ENCODE measurements at regions not wholly inside any gene's neighbourhood (a gene's known extent, or its start where the extent isn't known, plus 50 kb on each side); places are given as distances from the start of the nearest gene placed in this dataset.
A peak's percentile ranks its signal among the peaks of the same experiment; 100 is the strongest.

DNA sequence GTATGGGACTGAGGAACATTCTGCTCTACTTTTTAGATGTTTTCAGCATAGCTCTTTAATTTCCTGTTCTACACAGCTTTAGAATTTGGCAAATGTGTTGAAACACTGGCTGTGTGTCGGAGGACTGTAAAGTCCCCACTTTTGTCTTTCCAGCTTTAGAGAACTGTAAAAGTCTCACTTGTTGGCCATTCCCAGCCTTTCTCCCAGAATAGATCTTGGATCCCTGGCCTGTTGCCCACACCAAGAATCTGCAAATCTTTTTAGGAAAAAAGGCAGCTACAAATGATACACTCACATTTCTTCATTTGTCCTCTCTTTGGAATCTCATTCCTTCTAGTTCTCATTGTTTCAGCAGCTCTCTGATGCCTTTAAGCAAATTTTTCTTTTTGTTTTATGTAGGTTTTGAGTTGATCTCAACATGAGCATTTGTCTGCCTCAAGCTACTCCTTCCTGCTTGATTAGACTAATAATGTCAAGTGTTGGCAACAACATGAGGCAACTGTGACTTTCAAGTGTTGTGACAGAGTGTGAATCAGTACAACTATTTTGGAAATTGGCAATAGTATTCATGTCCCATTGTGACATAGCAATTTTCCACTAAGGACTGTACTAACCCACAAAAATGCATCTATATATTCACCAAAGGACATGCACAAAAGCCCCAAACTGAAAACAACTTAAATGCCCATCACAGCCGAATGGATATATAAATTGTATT lies 610.8 kb downstream of the EPHA4 start:
- peak; percentile 53 for DNase-seq
- no peaks in the 10 kb centered on the region for H3K9me3 ChIP-seq (replicated peaks; ENCODE audit: control insufficient read depth, low read depth, low read length)
- H3K27ac ChIP-seq (ENCODE audit: low read length), result no peak overlapping the region
- 22% methylated on average over 1 of the region's 2 CpGs for WGBS (ENCODE audit: insufficient coverage)
- H3K4me1 ChIP-seq (ENCODE audit: control insufficient read depth, insufficient read depth, low read length), result no peaks in the 10 kb centered on the region
- H3K27me3 ChIP-seq (ENCODE audit: control insufficient read depth, insufficient read depth, low read length), result no peaks in the 10 kb centered on the region
- no peak overlapping the region for H3K4me3 ChIP-seq (ENCODE audit: low read length)
- no peaks in the 10 kb centered on the region for H3K36me3 ChIP-seq (ENCODE audit: control insufficient read depth, insufficient read depth, low read length)

- no peak overlapping the region for H3K4me3 ChIP-seq (ENCODE audit: low read length)
- DNase-seq, result peak; percentile 38
- no peaks in the 10 kb centered on the region for H3K9me3 ChIP-seq (replicated peaks; ENCODE audit: control insufficient read depth, low read depth, low read length)
- no peaks in the 10 kb centered on the region for H3K36me3 ChIP-seq (ENCODE audit: control insufficient read depth, insufficient read depth, low read length)
- H3K27me3 ChIP-seq (ENCODE audit: control insufficient read depth, insufficient read depth, low read length), result no peaks in the 10 kb centered on the region
- no peaks in the 10 kb centered on the region for H3K4me1 ChIP-seq (ENCODE audit: control insufficient read depth, insufficient read depth, low read length)
- H3K27ac ChIP-seq (ENCODE audit: low read length), result no peak overlapping the region
- no CpG with 5 or more reads among the region's 2 CpGs for WGBS (ENCODE audit: insufficient coverage)
Observed at GRCh38 chr2:220962556-220962955, 609.5 kb downstream of the EPHA4 start.

DNA sequence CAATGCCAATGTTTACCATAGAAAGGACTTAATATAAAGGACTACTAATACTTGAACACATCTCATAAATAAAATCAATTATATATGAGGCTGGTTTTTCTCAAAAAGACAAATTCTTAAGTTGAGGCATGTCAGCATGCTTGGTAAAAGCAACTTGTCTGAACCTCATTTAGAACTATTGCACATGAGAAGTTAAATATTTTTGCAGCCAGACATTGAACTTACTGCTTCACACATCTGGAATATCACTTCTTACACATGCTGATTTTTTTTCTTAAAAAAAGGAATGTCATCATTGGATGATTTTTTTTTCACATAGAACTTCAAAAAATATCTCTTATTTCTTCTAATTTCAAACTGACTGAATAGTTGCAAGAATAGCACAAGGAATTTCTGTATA lies 609.0 kb downstream of the EPHA4 start:
- peak; percentile 66 for DNase-seq
- no peak overlapping the region for H3K27ac ChIP-seq (ENCODE audit: low read length)
- H3K4me3 ChIP-seq (ENCODE audit: low read length), result no peak overlapping the region

GRCh38 chr2:220963930-220964329 lies 608.2 kb downstream of the EPHA4 start:
- Histone ChIP-seq H3K4me1 (ENCODE audit: control insufficient read depth, insufficient read depth, low read length) (no peaks in the 10 kb centered on the region), H3K27ac (ENCODE audit: low read length) (no peak overlapping the region), H3K9me3 (replicated peaks; ENCODE audit: control insufficient read depth, low read depth, low read length) (no peaks in the 10 kb centered on the region), H3K27me3 (ENCODE audit: control insufficient read depth, insufficient read depth, low read length) (no peaks in the 10 kb centered on the region), H3K4me3 (ENCODE audit: low read length) (no peak overlapping the region), H3K36me3 (ENCODE audit: control insufficient read depth, insufficient read depth, low read length) (no peaks in the 10 kb centered on the region)
- DNase-seq, result no peak
- 100% methylated on average over 1 of the region's 3 CpGs for WGBS (ENCODE audit: insufficient coverage)

More for the DNA sequence above, 609.0 kb downstream of the EPHA4 start:
- Histone ChIP-seq H3K27me3 (ENCODE audit: control insufficient read depth, insufficient read depth, low read length) (no peaks in the 10 kb centered on the region), H3K36me3 (ENCODE audit: control insufficient read depth, insufficient read depth, low read length) (no peaks in the 10 kb centered on the region), H3K4me1 (ENCODE audit: control insufficient read depth, insufficient read depth, low read length) (no peaks in the 10 kb centered on the region), H3K9me3 (replicated peaks; ENCODE audit: control insufficient read depth, low read depth, low read length) (no peaks in the 10 kb centered on the region)

DNA sequence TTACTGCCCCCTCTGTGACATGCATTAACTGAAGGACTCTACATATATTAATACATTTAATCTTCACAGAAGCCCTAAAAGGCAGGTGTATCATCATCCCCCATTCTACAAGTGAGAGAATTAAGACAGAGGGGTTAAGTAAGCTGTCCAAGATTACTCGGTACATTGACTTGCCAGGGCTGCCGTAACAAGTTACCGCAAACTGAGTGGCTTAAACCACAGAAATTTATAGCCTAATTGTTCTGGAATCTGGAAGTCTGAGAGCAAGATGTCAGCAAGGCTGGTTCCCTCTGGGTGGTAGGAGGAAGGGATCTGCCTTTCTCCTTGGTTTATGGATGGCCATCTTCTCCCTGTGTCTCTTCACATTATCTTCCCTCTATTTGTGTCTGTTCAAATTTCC lies 605.5 kb downstream of the EPHA4 start:
- Histone ChIP-seq H3K27ac (ENCODE audit: low read length) (no peak overlapping the region), H3K4me3 (ENCODE audit: low read length) (no peak overlapping the region), H3K27me3 (ENCODE audit: control insufficient read depth, insufficient read depth, low read length) (no peaks in the 10 kb centered on the region), H3K4me1 (ENCODE audit: control insufficient read depth, insufficient read depth, low read length) (no peaks in the 10 kb centered on the region), H3K9me3 (replicated peaks; ENCODE audit: control insufficient read depth, low read depth, low read length) (no peaks in the 10 kb centered on the region), H3K36me3 (ENCODE audit: control insufficient read depth, insufficient read depth, low read length) (no peaks in the 10 kb centered on the region)
- DNase-seq, result no peak
- WGBS (ENCODE audit: insufficient coverage), result no CpG with 5 or more reads among the region's 3 CpGs

- Histone ChIP-seq H3K4me3 (ENCODE audit: low read length) (no peak overlapping the region), H3K27me3 (ENCODE audit: control insufficient read depth, insufficient read depth, low read length) (no peaks in the 10 kb centered on the region), H3K4me1 (ENCODE audit: control insufficient read depth, insufficient read depth, low read length) (no peaks in the 10 kb centered on the region), H3K36me3 (ENCODE audit: control insufficient read depth, insufficient read depth, low read length) (no peaks in the 10 kb centered on the region), H3K27ac (ENCODE audit: low read length) (no peak overlapping the region), H3K9me3 (replicated peaks; ENCODE audit: control insufficient read depth, low read depth, low read length) (no peaks in the 10 kb centered on the region)
- DNase-seq, result no peak
- 84% methylated on average over 3 of the region's 3 CpGs for WGBS (ENCODE audit: insufficient coverage)
Observed at GRCh38 chr2:220969348-220969747, 602.8 kb downstream of the EPHA4 start.

GRCh38 chr2:220980966-220981675 lies 591.0 kb downstream of the EPHA4 start:
- peaks cover 6% of the 10 kb centered on the region for H3K9me3 ChIP-seq (replicated peaks; ENCODE audit: control insufficient read depth, low read depth, low read length)
- H3K4me3 ChIP-seq (ENCODE audit: low read length), result no peak overlapping the region
- no peaks in the 10 kb centered on the region for H3K4me1 ChIP-seq (ENCODE audit: control insufficient read depth, insufficient read depth, low read length)
- no peaks in the 10 kb centered on the region for H3K27me3 ChIP-seq (ENCODE audit: control insufficient read depth, insufficient read depth, low read length)
- 0% methylated on average over 1 of the region's 4 CpGs for WGBS (ENCODE audit: insufficient coverage)
- H3K27ac ChIP-seq (ENCODE audit: low read length), result peak overlapping the region; percentile 55
- no peaks in the 10 kb centered on the region for H3K36me3 ChIP-seq (ENCODE audit: control insufficient read depth, insufficient read depth, low read length)
- peak; percentile 86 for DNase-seq

GRCh38 chr2:220981926-220982325 lies 590.2 kb downstream of the EPHA4 start:
- Histone ChIP-seq H3K4me3 (ENCODE audit: low read length) (no peak overlapping the region), H3K27ac (ENCODE audit: low read length) (no peak overlapping the region), H3K9me3 (replicated peaks; ENCODE audit: control insufficient read depth, low read depth, low read length) (peaks cover 6% of the 10 kb centered on the region), H3K27me3 (ENCODE audit: control insufficient read depth, insufficient read depth, low read length) (no peaks in the 10 kb centered on the region), H3K36me3 (ENCODE audit: control insufficient read depth, insufficient read depth, low read length) (no peaks in the 10 kb centered on the region), H3K4me1 (ENCODE audit: control insufficient read depth, insufficient read depth, low read length) (no peaks in the 10 kb centered on the region)
- DNase-seq, result no peak
- no CpG with 5 or more reads among the region's 6 CpGs for WGBS (ENCODE audit: insufficient coverage)

- H3K9me3 ChIP-seq (replicated peaks; ENCODE audit: control insufficient read depth, low read depth, low read length), result no peaks in the 10 kb centered on the region
- H3K27ac ChIP-seq (ENCODE audit: low read length), result no peak overlapping the region
- DNase-seq, result no peak
- H3K4me1 ChIP-seq (ENCODE audit: control insufficient read depth, insufficient read depth, low read length), result no peaks in the 10 kb centered on the region
- no peak overlapping the region for H3K4me3 ChIP-seq (ENCODE audit: low read length)
- no peaks in the 10 kb centered on the region for H3K27me3 ChIP-seq (ENCODE audit: control insufficient read depth, insufficient read depth, low read length)
- H3K36me3 ChIP-seq (ENCODE audit: control insufficient read depth, insufficient read depth, low read length), result no peaks in the 10 kb centered on the region
- WGBS (ENCODE audit: insufficient coverage), result no CpG with 5 or more reads among the region's 4 CpGs
Observed at GRCh38 chr2:220985561-220985960, 586.5 kb downstream of the EPHA4 start.

- H3K27ac ChIP-seq (ENCODE audit: low read length), result no peak overlapping the region
- no peak overlapping the region for H3K4me3 ChIP-seq (ENCODE audit: low read length)
- H3K4me1 ChIP-seq (ENCODE audit: control insufficient read depth, insufficient read depth, low read length), result no peaks in the 10 kb centered on the region
- no peak for DNase-seq
- 100% methylated on average over 2 of the region's 3 CpGs for WGBS (ENCODE audit: insufficient coverage)
- H3K36me3 ChIP-seq (ENCODE audit: control insufficient read depth, insufficient read depth, low read length), result no peaks in the 10 kb centered on the region
- H3K9me3 ChIP-seq (replicated peaks; ENCODE audit: control insufficient read depth, low read depth, low read length), result no peaks in the 10 kb centered on the region
- no peaks in the 10 kb centered on the region for H3K27me3 ChIP-seq (ENCODE audit: control insufficient read depth, insufficient read depth, low read length)
Observed at GRCh38 chr2:220987839-220988238, 584.3 kb downstream of the EPHA4 start.

Measured in muscle of leg (tissue), 3 donors.